Mesothelial cell of epicardium (in vitro differentiated cells): ENCODE measurements at regions not wholly inside any gene's neighbourhood (a gene's known extent, or its start where the extent isn't known, plus 50 kb on each side); places are given as distances from the start of the nearest gene placed in this dataset.

ENCODE experiments used
- DNase-seq, 2 experiments: peaks; one replicate each; pipeline ENCODE4 v3.0.0; 2021; ENCODE audit warnings: low spot score in 2 of 2; ENCODE audit not compliant: unreplicated experiment in 2 of 2
- H3K27ac Mint-ChIP-seq: 2 replicates; pipeline ENCODE4 v1.8.0; 2021; ENCODE audit warnings: mixed read lengths
- H3K27me3 Mint-ChIP-seq: 2 replicates; pipeline ENCODE4 v1.8.0; 2021; ENCODE audit warnings: low read depth, mixed read lengths
- H3K36me3 Mint-ChIP-seq: 2 replicates; pipeline ENCODE4 v1.8.0; 2021; ENCODE audit warnings: mixed read lengths
- H3K4me1 Mint-ChIP-seq: 2 replicates; pipeline ENCODE4 v1.8.0; 2021; ENCODE audit warnings: mixed read lengths
- H3K4me3 Mint-ChIP-seq: 2 replicates; pipeline ENCODE4 v1.8.0; 2021; ENCODE audit warnings: mild to moderate bottlenecking, moderate library complexity, mixed read lengths
- H3K9me3 Mint-ChIP-seq: 2 replicates; pipeline ENCODE4 v1.8.0; 2021; ENCODE audit warnings: mixed read lengths
- TF ChIP-seq, protein P1 (sequence below): fragments of 200-600 bp; sonication (generic); IDR thresholded peaks from one replicate; pipeline ENCODE4 v1.5.0; 2021; ENCODE audit warnings: antibody characterized with exemption; ENCODE audit not compliant: unreplicated experiment

DNA sequence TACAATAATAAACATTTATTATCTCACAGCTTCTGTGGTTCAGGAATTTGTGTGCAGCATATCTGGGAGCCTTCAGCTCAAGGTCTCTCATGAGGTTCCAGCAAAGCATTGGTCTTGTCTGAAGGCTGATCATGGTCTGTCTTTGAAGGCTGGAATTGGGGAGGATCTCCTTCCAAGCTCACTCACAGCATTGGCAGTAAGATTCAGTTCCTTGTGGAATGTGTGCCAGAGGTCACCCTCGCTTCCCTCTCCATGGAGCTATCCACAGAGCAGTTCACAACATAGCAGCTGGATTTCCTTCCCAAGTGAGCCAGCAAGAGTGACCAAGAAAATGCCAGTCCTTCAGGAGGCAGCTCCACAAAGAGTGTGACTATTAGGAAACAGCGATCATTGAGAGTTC lies 202.2 kb upstream of the ST6GAL2 start:
- TF ChIP-seq, protein P1, sequence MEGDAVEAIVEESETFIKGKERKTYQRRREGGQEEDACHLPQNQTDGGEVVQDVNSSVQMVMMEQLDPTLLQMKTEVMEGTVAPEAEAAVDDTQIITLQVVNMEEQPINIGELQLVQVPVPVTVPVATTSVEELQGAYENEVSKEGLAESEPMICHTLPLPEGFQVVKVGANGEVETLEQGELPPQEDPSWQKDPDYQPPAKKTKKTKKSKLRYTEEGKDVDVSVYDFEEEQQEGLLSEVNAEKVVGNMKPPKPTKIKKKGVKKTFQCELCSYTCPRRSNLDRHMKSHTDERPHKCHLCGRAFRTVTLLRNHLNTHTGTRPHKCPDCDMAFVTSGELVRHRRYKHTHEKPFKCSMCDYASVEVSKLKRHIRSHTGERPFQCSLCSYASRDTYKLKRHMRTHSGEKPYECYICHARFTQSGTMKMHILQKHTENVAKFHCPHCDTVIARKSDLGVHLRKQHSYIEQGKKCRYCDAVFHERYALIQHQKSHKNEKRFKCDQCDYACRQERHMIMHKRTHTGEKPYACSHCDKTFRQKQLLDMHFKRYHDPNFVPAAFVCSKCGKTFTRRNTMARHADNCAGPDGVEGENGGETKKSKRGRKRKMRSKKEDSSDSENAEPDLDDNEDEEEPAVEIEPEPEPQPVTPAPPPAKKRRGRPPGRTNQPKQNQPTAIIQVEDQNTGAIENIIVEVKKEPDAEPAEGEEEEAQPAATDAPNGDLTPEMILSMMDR, result no peak

GRCh38 chr2:107091163-107091864 lies 205.3 kb upstream of the ST6GAL2 start:
- Mint-ChIP-seq H3K27ac (no peak overlapping the region), H3K36me3 (no peaks in the 10 kb centered on the region), H3K9me3 (no peaks in the 10 kb centered on the region), H3K4me1 (peaks cover 6% of the 10 kb centered on the region), H3K4me3 (no peak overlapping the region), H3K27me3 (no peaks in the 10 kb centered on the region)
- TF ChIP-seq, protein P1, result no peak
- no peak for DNase-seq

More for the DNA sequence above, 202.2 kb upstream of the ST6GAL2 start:
- H3K4me1 Mint-ChIP-seq, result peaks cover 6% of the 10 kb centered on the region
- H3K27ac Mint-ChIP-seq, result no peak overlapping the region
- no peaks in the 10 kb centered on the region for H3K9me3 Mint-ChIP-seq
- no peak for DNase-seq
- H3K36me3 Mint-ChIP-seq, result no peaks in the 10 kb centered on the region
- peaks cover 3% of the 10 kb centered on the region for H3K27me3 Mint-ChIP-seq
- no peak overlapping the region for H3K4me3 Mint-ChIP-seq

- peaks cover 14% of the 10 kb centered on the region for H3K4me1 Mint-ChIP-seq
- TF ChIP-seq, protein P1, result no peak
- H3K9me3 Mint-ChIP-seq, result no peaks in the 10 kb centered on the region
- H3K36me3 Mint-ChIP-seq, result no peaks in the 10 kb centered on the region
- peaks cover 4% of the 10 kb centered on the region for H3K27me3 Mint-ChIP-seq
- DNase-seq, result no peak
- H3K27ac Mint-ChIP-seq, result no peak overlapping the region
- no peak overlapping the region for H3K4me3 Mint-ChIP-seq
These were observed 207.5 kb upstream of the ST6GAL2 start for GRCh38 chr2:107093426-107093957.

DNA sequence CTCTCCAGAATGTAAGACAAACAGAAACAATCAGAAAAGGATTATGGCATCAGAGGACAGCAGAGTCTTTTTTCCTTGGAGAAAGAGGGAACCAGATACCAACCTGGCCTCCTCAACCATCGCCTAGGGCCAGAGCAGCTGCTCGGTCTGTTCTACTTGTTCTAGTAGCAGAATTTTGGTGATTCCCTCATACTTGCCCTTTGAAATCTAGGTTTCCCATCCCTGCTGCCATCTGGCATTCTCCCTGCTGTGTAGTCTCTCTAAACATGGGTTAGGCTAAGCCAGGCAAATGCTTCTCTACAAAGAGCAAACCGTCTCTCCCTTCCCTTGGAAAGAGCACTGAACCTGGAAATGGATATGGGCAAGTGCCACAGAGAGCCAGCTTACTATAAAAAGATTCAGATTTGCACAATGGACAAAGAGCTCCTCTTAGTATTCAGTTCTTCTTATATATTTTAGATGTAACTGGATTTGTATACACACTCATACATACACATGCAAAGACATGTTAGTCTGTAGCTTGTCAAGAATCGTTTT lies 208.6 kb upstream of the ST6GAL2 start:
- Mint-ChIP-seq H3K4me3 (no peak overlapping the region), H3K27ac (no peak overlapping the region), H3K4me1 (peaks cover 14% of the 10 kb centered on the region), H3K9me3 (no peaks in the 10 kb centered on the region), H3K27me3 (peaks cover 4% of the 10 kb centered on the region), H3K36me3 (no peaks in the 10 kb centered on the region)
- DNase-seq, result no peak
- TF ChIP-seq, protein P1, result no peak

DNA sequence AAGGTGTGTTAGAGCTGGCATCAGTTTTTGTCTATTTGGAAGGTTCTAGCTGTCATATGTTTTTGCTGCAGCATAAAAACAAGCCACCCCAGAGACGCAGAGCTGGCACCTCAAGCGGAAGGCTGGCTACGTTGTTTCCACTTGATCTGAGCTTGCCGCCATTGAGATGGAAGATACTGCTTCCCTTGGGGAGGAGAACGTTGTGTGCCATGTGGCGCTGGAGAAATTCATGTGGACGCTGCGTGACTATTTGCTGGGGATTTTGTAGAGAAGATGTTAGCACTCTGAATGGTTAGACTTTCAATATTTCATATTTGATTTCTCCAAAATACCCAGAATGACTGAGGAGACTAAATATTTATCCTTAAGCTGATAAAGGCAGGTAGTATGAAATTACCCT lies 216.2 kb upstream of the ST6GAL2 start:
- TF ChIP-seq, protein P1, result no peak
- Mint-ChIP-seq H3K27ac (no peak overlapping the region), H3K4me1 (peaks cover 2% of the 10 kb centered on the region), H3K27me3 (peaks cover 4% of the 10 kb centered on the region), H3K9me3 (peaks cover 9% of the 10 kb centered on the region), H3K4me3 (no peak overlapping the region), H3K36me3 (no peaks in the 10 kb centered on the region)
- no peak for DNase-seq
